T-helper 1 cell treated with Interleukin-12 subunit alpha and Interleukin-12 subunit beta and Interleukin-4 antibody, amounts not matched to agents 30 μg/mL and 1 μg/mL, for 36 hours (primary cell): ENCODE measurements at regions not wholly inside any gene's neighbourhood (a gene's known extent, or its start where the extent isn't known, plus 50 kb on each side); places are given as distances from the start of the nearest gene placed in this dataset.

Experiments used
- H3K27ac Mint-ChIP-seq: one replicate; pipeline ENCODE4 v1.8.0; 2021; ENCODE audit warnings: mild to moderate bottlenecking, mixed read lengths
- H3K27me3 Mint-ChIP-seq: one replicate; pipeline ENCODE4 v1.8.0; 2021; ENCODE audit warnings: low read depth, mixed read lengths
- H3K36me3 Mint-ChIP-seq: one replicate; pipeline ENCODE4 v1.8.0; 2021; ENCODE audit warnings: low read depth, mixed read lengths
- H3K4me1 Mint-ChIP-seq: one replicate; pipeline ENCODE4 v1.8.0; 2021; ENCODE audit warnings: low read depth, mixed read lengths
- H3K4me3 Mint-ChIP-seq: one replicate; pipeline ENCODE4 v1.8.0; 2021; ENCODE audit warnings: mild to moderate bottlenecking, moderate library complexity, mixed read lengths
- H3K9me3 Mint-ChIP-seq: one replicate; pipeline ENCODE4 v1.8.0; 2021; ENCODE audit warnings: mixed read lengths

GRCh38 chr18:43663159-43663558 lies 385.9 kb upstream of the SYT4 start:
- H3K4me3 Mint-ChIP-seq, result no peak overlapping the region
- no peaks in the 10 kb centered on the region for H3K27me3 Mint-ChIP-seq

GRCh38 chr18:43664487-43665008 lies 387.3 kb upstream of the SYT4 start:
- Mint-ChIP-seq H3K4me1 (no peaks in the 10 kb centered on the region), H3K4me3 (no peak overlapping the region), H3K27ac (no peak overlapping the region), H3K9me3 (no peaks in the 10 kb centered on the region), H3K27me3 (no peaks in the 10 kb centered on the region), H3K36me3 (no peaks in the 10 kb centered on the region)

More at GRCh38 chr18:43663159-43663558, 385.9 kb upstream of the SYT4 start:
- Mint-ChIP-seq H3K9me3 (no peaks in the 10 kb centered on the region), H3K27ac (no peak overlapping the region), H3K36me3 (no peaks in the 10 kb centered on the region), H3K4me1 (no peaks in the 10 kb centered on the region)

GRCh38 chr18:43665105-43665788 lies 388.0 kb upstream of the SYT4 start:
- H3K4me3 Mint-ChIP-seq, result no peak overlapping the region
- H3K9me3 Mint-ChIP-seq, result no peaks in the 10 kb centered on the region
- no peak overlapping the region for H3K27ac Mint-ChIP-seq
- H3K27me3 Mint-ChIP-seq, result no peaks in the 10 kb centered on the region
- no peaks in the 10 kb centered on the region for H3K36me3 Mint-ChIP-seq
- no peaks in the 10 kb centered on the region for H3K4me1 Mint-ChIP-seq

DNA sequence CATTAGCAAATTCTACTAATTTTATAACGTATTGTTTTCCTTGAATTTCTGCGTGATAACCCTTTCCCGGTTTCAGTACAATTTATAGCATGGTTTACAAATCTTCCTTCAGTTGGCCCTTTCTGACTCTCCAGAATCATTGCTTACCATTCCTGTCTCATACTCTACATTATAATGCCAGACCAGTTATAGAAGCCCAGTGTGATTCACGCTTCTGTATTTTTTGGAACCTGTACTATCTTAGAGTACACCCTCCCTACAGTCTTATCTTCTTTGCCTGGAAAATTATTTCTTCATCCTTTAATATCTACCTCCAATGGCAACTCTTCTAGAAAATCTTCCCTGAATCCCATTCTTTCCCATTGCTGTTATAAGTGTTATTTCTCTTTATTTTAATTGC lies 391.6 kb upstream of the SYT4 start:
- no peak overlapping the region for H3K27ac Mint-ChIP-seq
- no peaks in the 10 kb centered on the region for H3K4me1 Mint-ChIP-seq
- H3K9me3 Mint-ChIP-seq, result no peaks in the 10 kb centered on the region
- H3K27me3 Mint-ChIP-seq, result no peaks in the 10 kb centered on the region
- H3K4me3 Mint-ChIP-seq, result no peak overlapping the region
- no peaks in the 10 kb centered on the region for H3K36me3 Mint-ChIP-seq

DNA sequence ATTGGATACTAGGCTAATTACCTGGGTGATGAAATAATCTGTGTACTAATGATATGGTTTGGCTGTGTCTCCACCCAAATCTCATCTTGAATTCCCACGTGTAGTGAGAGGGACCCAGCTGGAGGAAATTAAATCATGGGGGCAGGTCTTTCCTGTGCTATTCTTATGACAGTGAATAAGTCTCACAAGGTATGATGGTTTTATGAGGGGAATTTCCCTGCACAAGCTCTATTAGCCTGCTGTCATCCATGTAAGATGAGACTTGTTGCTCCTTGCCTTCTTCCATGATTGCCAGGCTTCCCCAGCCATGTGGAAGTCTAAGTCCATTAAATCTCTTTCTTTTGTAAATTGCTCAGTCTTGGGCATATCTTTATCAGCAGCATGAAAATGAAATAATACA lies 394.1 kb upstream of the SYT4 start:
- no peak overlapping the region for H3K4me3 Mint-ChIP-seq
- H3K9me3 Mint-ChIP-seq, result no peaks in the 10 kb centered on the region
- H3K27me3 Mint-ChIP-seq, result no peaks in the 10 kb centered on the region
- no peaks in the 10 kb centered on the region for H3K4me1 Mint-ChIP-seq
- no peaks in the 10 kb centered on the region for H3K36me3 Mint-ChIP-seq
- no peak overlapping the region for H3K27ac Mint-ChIP-seq

DNA sequence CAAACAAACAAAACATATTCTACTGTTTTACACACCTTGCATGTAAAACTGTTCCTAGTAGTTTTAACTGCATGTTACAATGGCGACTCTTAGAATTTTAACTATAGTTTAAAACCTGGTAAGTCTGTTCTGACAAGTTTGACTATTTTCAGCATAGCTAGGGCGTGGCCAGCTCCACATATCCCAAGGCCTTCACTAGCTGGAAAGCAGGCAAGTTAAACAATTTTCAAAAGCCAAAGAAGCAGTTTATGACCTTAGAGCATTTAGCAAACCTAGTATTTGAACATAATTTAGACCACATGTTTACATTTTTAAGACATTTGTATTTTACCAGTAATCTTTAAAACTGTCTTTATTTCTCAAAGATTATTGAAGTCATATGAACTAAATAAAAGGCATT lies 402.8 kb upstream of the SYT4 start:
- Mint-ChIP-seq H3K27ac (no peak overlapping the region), H3K36me3 (no peaks in the 10 kb centered on the region), H3K27me3 (no peaks in the 10 kb centered on the region)

DNA sequence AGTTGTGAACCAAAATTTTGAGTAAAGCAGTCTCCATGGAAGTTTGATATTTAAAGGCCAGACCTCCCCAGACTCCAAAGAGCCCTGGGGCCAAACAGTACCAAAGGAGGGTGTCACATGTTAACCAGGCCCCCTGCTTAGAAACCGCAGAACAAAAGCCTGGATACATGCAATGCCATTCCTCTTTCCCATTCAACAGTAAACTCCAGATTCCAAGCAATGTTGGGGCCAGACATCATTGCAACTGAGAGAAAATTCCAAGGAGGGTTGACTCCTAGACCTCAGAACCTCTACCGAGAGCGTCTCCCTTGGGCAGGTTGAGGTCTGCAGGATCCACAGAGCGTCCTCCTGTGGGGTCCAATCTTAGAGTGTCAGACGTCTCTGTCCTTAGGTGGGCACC lies 404.4 kb upstream of the SYT4 start:
- Mint-ChIP-seq H3K9me3 (peaks cover 24% of the 10 kb centered on the region), H3K4me3 (no peak overlapping the region), H3K27ac (no peak overlapping the region), H3K4me1 (no peaks in the 10 kb centered on the region), H3K27me3 (no peaks in the 10 kb centered on the region), H3K36me3 (no peaks in the 10 kb centered on the region)

More for the DNA sequence above, 402.8 kb upstream of the SYT4 start:
- peaks cover 23% of the 10 kb centered on the region for H3K9me3 Mint-ChIP-seq
- H3K4me3 Mint-ChIP-seq, result no peak overlapping the region
- H3K4me1 Mint-ChIP-seq, result no peaks in the 10 kb centered on the region

DNA sequence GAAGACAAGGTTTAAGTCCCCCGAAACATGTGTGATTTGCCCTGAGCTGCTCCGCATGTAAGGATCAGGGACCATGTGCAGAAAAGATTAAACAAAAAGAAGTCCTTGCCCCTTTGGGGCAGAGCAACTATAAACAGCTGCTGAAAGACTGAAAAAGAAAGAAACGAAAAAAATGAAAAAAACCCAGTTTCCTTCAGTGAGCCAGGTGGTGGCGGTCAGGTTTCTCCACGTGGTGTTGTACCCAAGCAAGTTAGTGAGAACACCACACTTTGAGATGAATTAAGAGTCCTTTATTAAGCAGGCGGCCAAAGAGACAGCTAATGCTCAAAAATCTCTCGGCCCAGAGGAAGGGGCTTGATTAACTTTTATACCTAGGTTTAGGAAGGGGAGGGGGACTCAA lies 404.9 kb upstream of the SYT4 start:
- no peaks in the 10 kb centered on the region for H3K36me3 Mint-ChIP-seq
- H3K27me3 Mint-ChIP-seq, result no peaks in the 10 kb centered on the region
- H3K4me3 Mint-ChIP-seq, result no peak overlapping the region

GRCh38 chr18:43686709-43687108 lies 409.4 kb upstream of the SYT4 start:
- Mint-ChIP-seq H3K27ac (no peak overlapping the region), H3K27me3 (no peaks in the 10 kb centered on the region), H3K9me3 (peaks cover 15% of the 10 kb centered on the region), H3K36me3 (no peaks in the 10 kb centered on the region), H3K4me1 (peaks cover 4% of the 10 kb centered on the region), H3K4me3 (no peak overlapping the region)

More for the DNA sequence above, 404.9 kb upstream of the SYT4 start:
- H3K27ac Mint-ChIP-seq, result no peak overlapping the region
- H3K9me3 Mint-ChIP-seq, result peaks cover 24% of the 10 kb centered on the region
- no peaks in the 10 kb centered on the region for H3K4me1 Mint-ChIP-seq

DNA sequence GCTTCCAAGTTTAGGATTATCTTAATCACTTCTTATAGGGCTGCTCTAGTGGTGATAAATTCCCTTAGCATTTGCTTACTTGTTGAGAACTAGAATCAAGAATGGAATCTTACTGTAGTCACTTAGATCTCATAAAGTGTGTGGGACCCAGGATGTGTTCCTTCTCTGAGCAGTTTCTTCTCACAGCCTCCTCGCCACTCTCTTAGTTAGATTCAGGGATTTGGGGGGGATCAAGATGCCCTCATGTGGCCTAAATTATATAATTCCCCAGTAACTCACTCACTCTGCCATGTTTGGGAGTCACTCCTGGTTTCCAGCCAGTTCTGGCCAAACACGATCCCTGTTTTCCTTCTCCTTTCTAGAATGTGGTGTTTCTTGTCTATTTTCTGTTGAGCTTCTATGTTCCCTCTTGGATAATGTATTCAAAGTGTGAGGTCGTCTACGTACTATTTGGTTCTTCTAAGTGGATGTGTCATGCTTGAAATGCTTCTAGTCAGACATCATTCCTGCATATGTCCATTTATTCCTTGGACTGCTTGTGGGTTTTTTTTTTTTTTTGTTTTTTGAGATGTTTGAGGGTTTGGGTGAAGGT lies 414.9 kb upstream of the SYT4 start:
- no peaks in the 10 kb centered on the region for H3K27me3 Mint-ChIP-seq
- H3K36me3 Mint-ChIP-seq, result no peaks in the 10 kb centered on the region
- no peak overlapping the region for H3K4me3 Mint-ChIP-seq
- no peak overlapping the region for H3K27ac Mint-ChIP-seq
- H3K9me3 Mint-ChIP-seq, result peaks cover 3% of the 10 kb centered on the region
- peaks cover 4% of the 10 kb centered on the region for H3K4me1 Mint-ChIP-seq

GRCh38 chr18:43702399-43702798 lies 425.1 kb upstream of the SYT4 start:
- H3K4me3 Mint-ChIP-seq, result no peak overlapping the region
- H3K27me3 Mint-ChIP-seq, result no peaks in the 10 kb centered on the region
- H3K36me3 Mint-ChIP-seq, result no peaks in the 10 kb centered on the region
- no peak overlapping the region for H3K27ac Mint-ChIP-seq
- no peaks in the 10 kb centered on the region for H3K9me3 Mint-ChIP-seq
- H3K4me1 Mint-ChIP-seq, result no peaks in the 10 kb centered on the region

DNA sequence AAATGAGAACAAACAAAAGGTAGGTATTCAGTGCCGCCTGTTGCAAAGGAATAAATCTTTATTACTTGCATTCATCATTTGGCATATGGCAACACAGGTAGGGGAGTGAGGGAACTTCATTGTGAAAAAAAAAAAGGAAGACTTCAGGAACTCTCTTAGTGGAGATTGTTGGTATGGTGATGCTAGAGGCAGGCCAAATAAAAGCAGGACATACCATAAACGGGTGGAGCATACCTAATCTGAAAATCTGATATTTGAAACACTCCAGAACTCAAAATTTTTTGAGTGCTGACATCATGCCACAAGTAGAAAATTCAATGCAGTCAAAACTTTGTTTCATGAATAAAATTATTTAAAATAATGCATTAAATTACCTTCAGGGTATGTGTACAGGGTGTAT lies 425.8 kb upstream of the SYT4 start:
- no peaks in the 10 kb centered on the region for H3K27me3 Mint-ChIP-seq
- no peaks in the 10 kb centered on the region for H3K9me3 Mint-ChIP-seq
- no peak overlapping the region for H3K4me3 Mint-ChIP-seq
- H3K36me3 Mint-ChIP-seq, result no peaks in the 10 kb centered on the region
- H3K27ac Mint-ChIP-seq, result no peak overlapping the region
- no peaks in the 10 kb centered on the region for H3K4me1 Mint-ChIP-seq

DNA sequence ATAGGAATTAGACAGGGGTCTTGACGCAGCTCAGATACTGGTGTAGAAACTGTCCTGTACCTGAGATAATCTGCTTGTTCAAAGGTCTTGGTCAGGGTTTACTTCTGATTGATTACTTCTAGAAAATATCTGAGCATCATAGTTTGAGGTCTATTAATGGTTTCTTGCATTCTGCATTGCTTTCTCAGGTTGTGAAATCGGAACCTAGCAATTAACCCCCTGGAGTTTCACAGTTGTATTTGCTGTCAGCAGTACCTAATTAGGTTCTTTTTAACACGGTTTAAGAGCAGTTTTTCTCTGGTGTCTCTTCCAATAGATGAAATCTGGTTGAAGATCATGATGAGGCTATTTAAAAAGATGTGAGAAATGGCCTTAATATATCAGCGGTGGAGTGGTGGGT lies 428.6 kb upstream of the SYT4 start:
- H3K4me3 Mint-ChIP-seq, result no peak overlapping the region
- H3K36me3 Mint-ChIP-seq, result no peaks in the 10 kb centered on the region
- no peak overlapping the region for H3K27ac Mint-ChIP-seq
- H3K27me3 Mint-ChIP-seq, result no peaks in the 10 kb centered on the region
- no peaks in the 10 kb centered on the region for H3K9me3 Mint-ChIP-seq
- no peaks in the 10 kb centered on the region for H3K4me1 Mint-ChIP-seq

GRCh38 chr18:43710135-43710534 lies 432.8 kb upstream of the SYT4 start:
- Mint-ChIP-seq H3K9me3 (no peaks in the 10 kb centered on the region), H3K4me3 (no peak overlapping the region), H3K36me3 (no peaks in the 10 kb centered on the region), H3K4me1 (no peaks in the 10 kb centered on the region), H3K27ac (no peak overlapping the region), H3K27me3 (no peaks in the 10 kb centered on the region)

- Mint-ChIP-seq H3K4me1 (no peaks in the 10 kb centered on the region), H3K27me3 (no peaks in the 10 kb centered on the region), H3K9me3 (no peaks in the 10 kb centered on the region), H3K27ac (no peak overlapping the region), H3K36me3 (no peaks in the 10 kb centered on the region), H3K4me3 (no peak overlapping the region)
Observed at GRCh38 chr18:43714343-43715010, 437.2 kb upstream of the SYT4 start.
